Sigmoid colon (tissue), 4 donors: ENCODE measurements at regions not wholly inside any gene's neighbourhood (a gene's known extent, or its start where the extent isn't known, plus 50 kb on each side); places are given as distances from the start of the nearest gene placed in this dataset.

Experiments used
- CTCF ChIP-seq, 4 experiments: fragments of 450-650 bp in 3 of 4; fragments of 200-600 bp in 1 of 4; IDR thresholded peaks; one replicate each; pipeline ENCODE4 v1.5.1; 2016 to 2019; ENCODE audit warnings: antibody characterized with exemption in 4 of 4, mild to moderate bottlenecking in 3 of 4, moderate library complexity in 2 of 4
- EP300 ChIP-seq, 4 donors: sonication (generic); formaldehyde crosslinking; IDR thresholded peaks; one replicate each; pipeline ENCODE4 v1.6.1; 2017; ENCODE audit warnings: antibody characterized with exemption in 4 of 4
- POLR2A ChIP-seq, 2 donors: fragments of 450-650 bp; IDR thresholded peaks; one replicate each; pipeline ENCODE4 v1.6.1; 2016; ENCODE audit warnings: antibody characterized with exemption in 2 of 2, mild to moderate bottlenecking in 2 of 2, moderate library complexity in 2 of 2
- POLR2AphosphoS5 ChIP-seq, 4 donors: sonication (generic); formaldehyde crosslinking; IDR thresholded peaks; one replicate each; pipeline ENCODE4 v1.6.1; 2017; ENCODE audit warnings: antibody characterized with exemption in 4 of 4

- TF ChIP-seq POLR2A (IDR thresholded peaks at IDR 0.05) (no peak), CTCF (IDR thresholded peaks at IDR 0.05) (no peak), EP300 (IDR thresholded peaks at IDR 0.05) (no peak), POLR2AphosphoS5 (IDR thresholded peaks at IDR 0.05) (no peak)
Measured at GRCh38 chr17:51359055-51359454, 98.7 kb downstream of the UTP18 start.
